AG08396 (cell line): ENCODE measurements at regions not wholly inside any gene's neighbourhood (a gene's known extent, or its start where the extent isn't known, plus 50 kb on each side); places are given as distances from the start of the nearest gene placed in this dataset.
"Not testable (repeated sequence)": the region's sequence is repeated elsewhere in the genome, so short reads cannot be mapped to it uniquely, and the experiment has no call there.

Experiments
- DNase-seq: peaks from one replicate; pipeline ENCODE4 v3.0.0; 2012; ENCODE audit warnings: low spot score, mixed read lengths

DNA sequence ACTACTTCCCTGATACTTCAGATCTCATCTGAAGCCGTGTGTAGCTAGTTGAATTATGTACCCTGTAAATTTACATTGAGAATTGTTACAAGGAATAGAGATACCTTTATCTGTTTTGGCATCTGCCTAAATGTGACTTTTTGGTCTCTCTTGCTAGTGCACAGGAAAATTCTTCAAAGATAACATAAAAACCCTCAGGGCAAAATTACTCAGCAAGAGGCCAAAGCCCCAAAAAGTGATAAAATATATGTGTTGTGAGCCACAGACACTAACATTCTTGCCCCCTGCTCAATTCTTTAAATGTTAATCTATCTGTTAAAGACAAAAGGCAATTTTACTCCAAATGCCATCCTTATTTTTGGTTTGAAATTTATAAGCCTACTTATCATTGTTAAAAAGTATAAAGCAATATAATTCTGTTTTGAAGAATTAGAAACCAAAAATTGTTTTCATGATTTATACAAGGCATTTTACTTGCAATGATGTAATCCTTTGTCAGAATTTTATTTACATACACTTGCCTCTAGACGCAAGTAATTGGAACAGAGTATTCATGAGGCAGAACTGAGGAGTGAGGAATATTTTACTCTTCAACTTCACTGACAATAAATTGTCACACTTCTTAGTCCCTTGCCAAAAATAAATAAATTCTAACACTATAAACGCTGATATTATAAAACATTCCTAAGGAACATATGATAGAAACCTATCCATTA is 186.2 kb downstream of the EPM2A start:
- no peak for DNase-seq

DNA sequence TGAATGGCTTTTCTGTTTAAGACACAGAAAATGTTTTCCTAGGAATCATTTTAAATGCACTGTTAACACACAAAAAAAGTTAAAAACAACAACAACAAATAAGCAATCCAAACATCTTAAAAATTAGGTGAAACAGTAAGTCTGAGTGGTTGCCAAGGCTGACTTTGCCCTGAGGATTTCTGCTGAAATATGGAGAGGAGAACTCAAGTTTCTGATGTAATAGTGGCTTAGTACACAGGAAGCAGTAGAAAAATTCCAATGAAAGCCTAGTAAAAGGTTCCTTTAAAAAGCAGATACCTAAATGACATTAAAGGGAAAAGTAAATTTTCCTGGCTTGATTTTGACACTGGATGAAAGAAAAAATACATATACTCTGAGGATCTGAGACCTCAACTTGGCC is 184.2 kb downstream of the EPM2A start:
- no peak for DNase-seq

DNA sequence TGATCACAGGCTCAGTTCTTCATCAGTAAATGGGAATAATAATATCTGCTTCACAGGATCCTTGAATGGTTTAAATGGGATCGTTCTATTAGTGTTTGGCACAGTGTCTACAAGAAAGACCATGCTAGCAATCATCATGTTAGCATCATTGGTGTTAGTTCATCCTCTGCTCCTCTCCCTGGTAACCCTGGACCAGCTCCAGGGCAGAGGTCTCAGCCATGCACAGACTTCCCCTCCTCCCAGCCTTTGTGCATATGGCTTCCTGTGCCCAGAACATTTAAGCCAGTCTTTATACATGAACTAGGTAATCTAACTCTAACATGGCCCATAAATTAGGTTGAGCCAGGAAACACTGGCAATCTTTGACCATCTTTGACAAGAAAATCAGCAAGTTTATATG is 180.2 kb downstream of the EPM2A start:
- no peak for DNase-seq

DNA sequence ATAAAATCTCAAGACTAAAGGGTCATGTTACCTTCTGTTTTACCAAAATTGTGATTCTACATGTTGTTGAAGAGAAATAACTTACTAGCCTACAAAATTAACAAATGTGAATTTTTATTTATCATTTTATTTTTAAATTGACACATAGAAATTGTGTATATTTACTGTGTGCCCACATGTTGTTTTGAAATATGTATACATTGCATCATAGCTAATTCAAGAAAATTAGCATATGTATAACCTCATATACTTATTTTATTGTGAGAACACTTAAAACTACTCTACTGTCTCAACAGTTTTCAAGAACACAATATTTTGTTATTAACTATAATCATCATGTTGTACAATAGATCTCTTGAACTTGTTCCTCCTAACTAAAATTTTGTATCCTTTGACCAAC is 177.8 kb downstream of the EPM2A start:
- no peak for DNase-seq

DNA sequence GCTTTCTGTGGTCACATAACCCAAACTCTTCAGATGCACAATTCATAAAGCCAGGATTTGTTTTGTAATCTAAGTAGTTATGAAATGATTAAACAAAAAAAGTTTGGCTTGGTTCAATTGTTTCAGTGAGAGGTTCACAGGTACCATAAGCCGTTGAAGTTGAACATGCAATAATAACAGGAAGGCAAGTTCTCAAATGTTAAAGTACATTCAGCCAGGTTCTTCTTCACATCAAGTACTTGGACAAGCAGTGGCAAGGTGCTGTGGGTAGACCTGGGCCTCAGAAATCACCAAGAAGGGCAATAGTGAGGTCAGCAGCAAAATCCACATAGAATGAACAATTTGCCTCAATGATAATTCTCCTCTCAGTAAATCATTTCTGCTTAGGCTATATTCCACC is 175.5 kb downstream of the EPM2A start:
- DNase-seq, result no peak

DNA sequence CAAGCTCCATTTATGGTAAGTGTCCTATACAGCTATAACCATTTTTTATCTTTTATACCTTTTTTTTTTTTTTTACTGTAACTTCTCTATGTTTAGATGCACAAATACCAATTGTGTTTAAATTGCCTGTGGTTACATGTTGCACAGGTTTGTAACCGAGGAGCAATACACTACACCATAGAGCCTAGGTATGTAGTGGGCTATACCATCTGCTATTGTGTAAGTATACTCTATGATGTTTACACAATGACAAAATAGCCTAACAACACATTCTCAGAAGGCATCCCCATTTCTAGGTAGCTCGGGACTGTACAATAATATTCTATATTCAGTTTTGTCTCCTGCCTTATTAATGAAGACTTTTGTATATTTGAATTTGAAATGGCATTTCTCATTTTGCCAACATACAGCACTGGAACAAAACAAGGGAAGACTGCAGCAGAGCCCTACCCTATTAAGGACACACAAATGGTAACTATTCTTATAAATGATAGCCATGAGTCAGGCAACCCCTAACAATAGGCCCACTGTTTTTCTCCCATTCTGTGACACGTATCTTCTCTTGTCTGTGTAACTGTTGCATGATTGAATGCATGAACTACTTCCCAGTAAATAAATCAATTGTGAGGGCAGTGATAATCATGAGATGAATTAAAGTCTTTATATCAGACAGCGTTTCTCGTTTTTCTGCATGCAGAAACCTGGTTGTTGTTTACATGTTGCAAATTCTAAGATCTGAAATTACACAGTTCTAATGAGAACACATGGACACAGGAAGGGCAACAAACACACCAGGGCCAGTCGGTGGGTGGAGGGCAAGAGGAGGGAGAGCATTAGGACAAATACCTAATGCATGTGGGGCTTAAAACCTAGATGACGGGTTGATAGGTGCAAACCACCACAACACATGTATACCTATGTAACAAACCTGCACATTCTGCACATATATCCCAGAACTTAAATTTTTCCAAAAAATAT is 173.9 kb downstream of the EPM2A start:
- DNase-seq, result no peak

DNA sequence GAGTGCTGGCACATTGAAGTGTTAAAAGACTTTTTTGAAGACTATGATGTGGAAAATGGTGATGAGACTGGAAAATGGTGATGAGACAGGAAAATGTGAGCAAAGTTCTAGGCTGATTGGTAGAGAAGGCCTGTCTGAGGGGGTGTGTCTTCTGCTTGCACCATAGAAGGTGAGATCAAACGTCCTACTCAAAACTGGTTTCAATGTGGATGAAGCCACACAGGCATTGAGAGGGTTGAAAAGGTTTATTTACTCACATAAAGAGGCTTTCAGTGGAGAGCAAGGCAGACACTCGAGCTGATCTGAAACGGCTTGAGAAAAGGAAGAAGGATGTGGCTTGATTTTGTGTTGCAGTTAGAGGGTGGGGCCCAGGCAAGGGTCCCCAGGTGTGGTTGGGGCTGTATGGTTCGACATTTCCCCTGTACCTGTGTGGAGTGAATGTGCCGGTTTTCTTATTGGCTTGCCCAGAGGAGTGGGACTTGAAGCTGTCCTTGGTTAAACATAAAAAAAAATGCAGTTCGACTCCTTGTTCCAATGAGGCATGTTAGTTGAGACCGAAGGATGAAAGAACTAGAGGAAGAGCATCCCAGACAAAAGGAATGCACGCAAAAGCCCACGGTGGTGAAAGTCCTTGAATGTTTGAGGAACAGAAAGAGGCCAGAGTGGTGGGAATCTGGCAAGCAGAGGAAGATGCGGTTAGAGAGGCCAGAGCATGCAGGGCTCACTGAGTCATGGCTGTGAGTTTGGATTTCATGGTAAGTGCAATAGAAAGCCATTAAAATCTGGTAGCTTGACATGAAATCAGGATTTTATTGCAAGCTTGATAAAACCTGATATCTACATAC is 172.3 kb downstream of the EPM2A start:
- DNase-seq, result no peak

DNA sequence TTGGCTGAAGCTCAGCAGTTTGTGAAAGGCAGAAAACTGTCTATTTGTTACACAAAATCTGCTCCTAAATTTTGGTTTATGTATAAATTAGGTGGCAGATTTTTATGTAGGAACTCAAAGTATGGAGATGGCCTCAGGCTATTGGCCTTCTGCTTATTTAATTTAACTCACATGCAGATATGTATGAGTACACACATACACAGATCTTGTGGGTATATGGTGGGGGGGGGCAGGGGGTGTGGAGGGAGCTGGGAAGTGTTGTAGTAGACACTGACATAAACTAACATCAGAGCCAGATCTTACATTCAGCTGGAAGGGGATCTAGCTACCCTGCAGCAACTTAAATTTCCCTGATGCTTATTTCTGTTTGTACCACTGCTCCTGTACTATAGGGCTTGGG is 170.8 kb downstream of the EPM2A start:
- no peak for DNase-seq

DNA sequence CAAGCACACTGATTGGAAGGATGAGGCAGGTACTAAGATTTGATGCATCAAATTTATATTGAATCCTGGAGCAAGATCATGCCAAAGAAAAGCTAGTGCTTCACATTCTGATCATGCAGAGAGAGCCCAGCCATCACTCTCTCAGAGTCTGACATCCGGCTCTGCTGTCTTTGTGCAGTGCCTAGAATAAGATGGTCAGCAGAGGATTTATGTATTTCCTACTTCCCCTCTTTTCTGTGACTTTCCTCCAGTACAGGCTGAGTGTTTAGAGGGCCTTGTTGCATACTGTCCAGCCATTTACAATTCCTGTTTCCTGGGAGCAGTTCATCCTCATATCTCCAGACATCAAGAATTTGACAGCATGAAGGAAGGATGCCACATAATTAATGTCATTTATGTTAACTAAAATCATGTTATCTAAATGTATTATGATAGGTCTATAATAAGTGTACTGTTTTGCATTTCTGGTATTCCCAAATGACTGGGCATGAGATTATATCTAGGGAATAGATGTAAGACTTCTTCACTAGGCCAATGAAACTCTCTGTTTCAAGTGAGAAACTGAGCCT is 167.6 kb downstream of the EPM2A start:
- no peak for DNase-seq

DNA sequence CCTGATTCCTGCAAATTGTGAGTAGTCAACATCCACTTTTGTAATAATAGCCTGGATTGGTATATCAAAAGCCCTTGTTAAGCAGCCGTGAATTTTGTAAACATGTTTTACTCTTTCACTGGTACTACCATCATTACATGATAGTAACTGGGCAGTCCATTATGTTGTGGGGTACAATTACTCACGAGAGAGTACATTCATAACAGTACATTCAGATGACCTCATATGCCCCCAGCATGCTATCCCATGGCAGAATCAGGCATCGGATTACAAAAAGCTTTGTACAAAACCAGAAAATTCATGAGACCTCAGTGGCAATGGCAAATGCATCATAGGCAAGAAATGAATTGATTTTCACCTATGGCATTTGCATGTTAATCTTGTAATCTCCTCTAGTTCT is 166.2 kb downstream of the EPM2A start:
- peak; percentile 6 for DNase-seq

DNA sequence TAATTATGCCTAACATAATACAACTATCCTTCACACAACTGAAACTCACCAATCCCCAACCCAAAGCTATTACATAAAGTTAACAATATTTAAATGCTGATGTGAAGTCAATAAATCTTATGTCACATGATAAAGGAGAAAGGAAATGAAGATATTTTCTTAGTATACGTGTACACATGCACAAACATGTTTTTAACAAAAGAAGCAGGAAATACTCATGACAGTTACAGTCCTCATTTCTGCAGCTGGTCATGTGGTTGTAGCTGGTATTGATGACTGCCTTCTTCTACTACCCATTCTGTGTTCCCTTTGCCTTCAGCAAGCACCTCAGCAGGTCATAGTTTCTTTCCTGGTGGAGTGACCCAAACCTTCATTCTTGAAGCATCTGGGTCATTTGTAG is 165.0 kb downstream of the EPM2A start:
- not testable (repeated sequence) for DNase-seq

DNA sequence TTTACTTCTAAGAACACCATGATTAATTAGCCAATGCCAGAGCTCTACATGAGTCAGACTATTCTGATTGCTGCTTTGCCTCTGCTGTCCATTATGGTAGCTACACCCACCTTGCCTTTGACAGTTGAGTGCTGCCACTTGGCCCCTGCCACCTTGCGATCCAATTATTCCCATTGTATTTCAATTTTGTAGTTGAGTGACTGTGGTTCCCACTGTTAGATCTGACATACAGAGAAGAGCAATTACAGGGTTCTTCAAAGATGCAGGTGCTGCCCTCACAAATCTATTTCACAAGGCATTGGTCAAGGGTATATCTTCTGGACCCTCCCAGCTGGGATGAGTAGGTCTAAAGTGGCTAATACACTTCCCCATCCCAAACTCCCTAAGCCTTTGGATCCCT is 161.1 kb downstream of the EPM2A start:
- DNase-seq, result not testable (repeated sequence)
